SK-N-SH treated with all-trans-retinoic acid at 6 μM for 48 hours (cell line): ENCODE measurements at regions not wholly inside any gene's neighbourhood (a gene's known extent, or its start where the extent isn't known, plus 50 kb on each side); places are given as distances from the start of the nearest gene placed in this dataset.
"Not testable (repeated sequence)": the region's sequence is repeated elsewhere in the genome, so short reads cannot be mapped to it uniquely, and the experiment has no call there.

Source experiments
- ATAC-seq: fragments of 200-7000 bp; cut with Tn5 transposase; 3 replicates; pipeline ENCODE4 v1.9.1; 2020; ENCODE audit warnings: mild to moderate bottlenecking, moderate library complexity
- ARNTL ChIP-seq: fragments of 450-650 bp; formaldehyde crosslinking; IDR thresholded peaks from 2 replicates; pipeline ENCODE4 v1.5.0; 2020; ENCODE audit warnings: low read depth, mild to moderate bottlenecking, moderate library complexity, borderline replicate concordance
- BACH2 ChIP-seq: fragments of 250-450 bp; sonication (Bioruptor Pico); IDR thresholded peaks from 2 replicates; pipeline ENCODE4 v1.9.0; 2021; ENCODE audit warnings: mild to moderate bottlenecking, borderline replicate concordance
- OSR1 ChIP-seq: fragments of 250-450 bp; sonication (Bioruptor Pico); IDR thresholded peaks from 2 replicates; pipeline ENCODE4 v1.8.0; 2022; ENCODE audit warnings: moderate library complexity, mild to moderate bottlenecking, inconsistent platforms
- RARB ChIP-seq: fragments of 250-450 bp; sonication (Bioruptor Pico); IDR thresholded peaks from 2 replicates; pipeline ENCODE4 v1.8.0; 2021; ENCODE audit warnings: mild to moderate bottlenecking, moderate library complexity
- SNAI2 ChIP-seq: fragments of 250-450 bp; sonication (Bioruptor Pico); IDR thresholded peaks from 2 replicates; pipeline ENCODE4 v1.5.0; 2020; ENCODE audit warnings: mild to moderate bottlenecking, moderate library complexity
- TOX ChIP-seq: fragments of 250-450 bp; sonication (Bioruptor Pico); IDR thresholded peaks from 2 replicates; pipeline ENCODE4 v1.8.0; 2021; ENCODE audit warnings: mild to moderate bottlenecking, moderate library complexity, borderline replicate concordance
- ZFP3 ChIP-seq: fragments of 250-450 bp; sonication (Bioruptor Pico); IDR thresholded peaks from 2 replicates; pipeline ENCODE4 v1.5.0; 2020; ENCODE audit warnings: mild to moderate bottlenecking, moderate library complexity
- ZFP30 ChIP-seq: fragments of 450-650 bp; formaldehyde crosslinking; IDR thresholded peaks from 2 replicates; pipeline ENCODE4 v1.5.0; 2022; ENCODE audit warnings: mild to moderate bottlenecking, moderate library complexity
- ZNF565 ChIP-seq: fragments of 450-650 bp; formaldehyde crosslinking; conservative IDR thresholded peaks from 2 replicates; pipeline ENCODE4 v1.5.0; 2020; ENCODE audit warnings: low read depth, mild to moderate bottlenecking, moderate library complexity
- ZNF8 ChIP-seq: fragments of 450-650 bp; formaldehyde crosslinking; IDR thresholded peaks from 2 replicates; pipeline ENCODE4 v1.5.0; 2020; ENCODE audit warnings: mild to moderate bottlenecking, moderate library complexity
- TF ChIP-seq, protein P1 (sequence below): fragments of 250-450 bp; sonication (Bioruptor Pico); IDR thresholded peaks from 2 replicates; pipeline ENCODE4 v1.5.0; 2020; ENCODE audit warnings: mild to moderate bottlenecking, moderate library complexity
- TF ChIP-seq, protein P2 (sequence below): fragments of 250-450 bp; sonication (Bioruptor Pico); IDR thresholded peaks from 2 replicates; pipeline ENCODE4 v1.8.0; 2021; ENCODE audit warnings: low read depth, mild to moderate bottlenecking, moderate library complexity, borderline replicate concordance
- TF ChIP-seq, protein P3 (sequence below): fragments of 250-450 bp; sonication (Bioruptor Pico); IDR thresholded peaks from 2 replicates; pipeline ENCODE4 v1.5.1; 2020; ENCODE audit warnings: low read depth, mild to moderate bottlenecking, moderate library complexity

DNA sequence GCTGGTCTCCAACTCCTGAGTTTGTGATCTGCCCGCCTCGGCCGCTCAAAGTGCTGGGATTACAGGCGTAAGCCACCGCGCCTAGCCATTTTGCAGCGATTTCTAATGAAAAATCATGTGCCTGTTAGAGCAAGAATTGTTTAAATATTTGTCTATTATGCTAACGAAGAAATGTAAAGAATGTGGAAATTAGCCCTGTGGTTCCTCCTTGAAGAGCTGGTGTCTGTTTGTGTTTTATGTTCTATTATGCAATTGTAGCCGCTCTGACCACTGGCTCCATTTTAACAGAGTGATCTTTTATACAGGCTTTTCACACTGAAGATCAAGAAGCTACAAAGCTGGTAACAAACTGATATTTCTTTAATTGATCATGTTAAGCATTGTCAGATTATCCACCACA is 217.3 kb downstream of the USP22 start (continued):
- TF ChIP-seq, protein P1, sequence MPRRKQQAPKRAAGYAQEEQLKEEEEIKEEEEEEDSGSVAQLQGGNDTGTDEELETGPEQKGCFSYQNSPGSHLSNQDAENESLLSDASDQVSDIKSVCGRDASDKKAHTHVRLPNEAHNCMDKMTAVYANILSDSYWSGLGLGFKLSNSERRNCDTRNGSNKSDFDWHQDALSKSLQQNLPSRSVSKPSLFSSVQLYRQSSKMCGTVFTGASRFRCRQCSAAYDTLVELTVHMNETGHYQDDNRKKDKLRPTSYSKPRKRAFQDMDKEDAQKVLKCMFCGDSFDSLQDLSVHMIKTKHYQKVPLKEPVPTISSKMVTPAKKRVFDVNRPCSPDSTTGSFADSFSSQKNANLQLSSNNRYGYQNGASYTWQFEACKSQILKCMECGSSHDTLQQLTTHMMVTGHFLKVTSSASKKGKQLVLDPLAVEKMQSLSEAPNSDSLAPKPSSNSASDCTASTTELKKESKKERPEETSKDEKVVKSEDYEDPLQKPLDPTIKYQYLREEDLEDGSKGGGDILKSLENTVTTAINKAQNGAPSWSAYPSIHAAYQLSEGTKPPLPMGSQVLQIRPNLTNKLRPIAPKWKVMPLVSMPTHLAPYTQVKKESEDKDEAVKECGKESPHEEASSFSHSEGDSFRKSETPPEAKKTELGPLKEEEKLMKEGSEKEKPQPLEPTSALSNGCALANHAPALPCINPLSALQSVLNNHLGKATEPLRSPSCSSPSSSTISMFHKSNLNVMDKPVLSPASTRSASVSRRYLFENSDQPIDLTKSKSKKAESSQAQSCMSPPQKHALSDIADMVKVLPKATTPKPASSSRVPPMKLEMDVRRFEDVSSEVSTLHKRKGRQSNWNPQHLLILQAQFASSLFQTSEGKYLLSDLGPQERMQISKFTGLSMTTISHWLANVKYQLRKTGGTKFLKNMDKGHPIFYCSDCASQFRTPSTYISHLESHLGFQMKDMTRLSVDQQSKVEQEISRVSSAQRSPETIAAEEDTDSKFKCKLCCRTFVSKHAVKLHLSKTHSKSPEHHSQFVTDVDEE (CRISPR knock-in tag) = no peak
- TF ChIP-seq ZNF8 (CRISPR knock-in tag) (no peak), TOX (no peak)
- TF ChIP-seq, all 23 proteins: peak for 0

DNA sequence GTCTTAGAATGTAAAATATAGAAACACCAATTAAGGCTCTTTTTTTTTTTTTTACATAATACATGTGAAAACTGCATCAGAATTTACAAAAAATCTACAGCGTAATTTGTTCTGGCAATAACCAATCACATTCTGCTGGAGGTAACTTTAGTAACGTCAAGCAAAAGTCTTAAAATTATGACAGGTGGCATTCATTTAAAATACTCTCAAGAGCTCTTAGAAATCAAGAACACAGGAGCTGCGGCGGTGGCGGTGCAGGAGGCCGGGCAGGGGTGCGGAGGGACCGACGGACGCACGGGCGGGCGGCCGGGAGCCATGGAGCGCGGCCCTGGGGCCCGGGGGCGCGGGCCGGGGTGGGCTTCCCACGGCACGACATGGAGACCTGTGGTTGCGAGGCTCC is 202.4 kb downstream of the USP22 start:
- ATAC-seq = not testable (repeated sequence)

DNA sequence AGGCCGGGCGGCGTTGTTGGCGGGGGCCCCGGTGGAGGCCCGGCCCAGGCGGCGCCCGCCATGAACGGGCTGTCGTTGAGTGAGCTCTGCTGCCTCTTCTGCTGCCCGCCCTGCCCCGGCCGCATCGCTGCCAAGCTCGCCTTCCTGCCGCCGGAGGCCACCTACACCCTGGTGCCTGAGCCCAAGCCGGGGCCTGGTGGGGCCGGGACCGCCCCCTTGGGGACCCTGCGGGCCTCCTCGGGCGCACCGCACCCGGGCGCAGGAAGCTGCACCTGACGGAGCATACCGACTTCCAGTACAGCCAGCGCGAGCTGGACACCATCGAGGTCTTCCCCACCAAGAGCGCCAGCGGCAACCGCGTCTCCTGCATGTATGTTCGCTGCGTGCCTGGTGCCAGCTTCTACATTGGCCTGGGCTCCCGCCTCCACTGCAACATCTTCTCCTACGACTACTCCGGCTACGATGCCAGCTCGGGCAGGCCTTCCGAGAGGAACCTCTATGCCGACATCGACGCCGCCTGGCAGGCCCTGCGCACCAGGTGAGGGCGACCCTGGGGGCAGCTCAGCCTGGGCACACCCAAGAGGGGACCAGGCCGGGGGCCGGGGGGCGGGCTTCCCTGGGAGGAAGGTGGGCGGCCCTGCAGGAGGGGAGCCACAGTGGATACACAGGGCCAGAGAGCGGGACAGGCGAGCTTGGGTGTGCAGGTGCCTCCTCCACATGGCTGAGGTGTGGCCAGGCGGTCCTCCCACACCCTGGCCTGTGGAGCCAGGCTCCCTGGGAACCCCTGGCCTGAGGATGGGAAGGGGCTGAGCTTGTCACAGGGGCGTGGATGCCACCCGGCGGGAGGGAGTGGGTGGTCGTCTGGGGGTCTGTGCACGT is 201.6 kb downstream of the USP22 start:
- ATAC-seq = not testable (repeated sequence)

DNA sequence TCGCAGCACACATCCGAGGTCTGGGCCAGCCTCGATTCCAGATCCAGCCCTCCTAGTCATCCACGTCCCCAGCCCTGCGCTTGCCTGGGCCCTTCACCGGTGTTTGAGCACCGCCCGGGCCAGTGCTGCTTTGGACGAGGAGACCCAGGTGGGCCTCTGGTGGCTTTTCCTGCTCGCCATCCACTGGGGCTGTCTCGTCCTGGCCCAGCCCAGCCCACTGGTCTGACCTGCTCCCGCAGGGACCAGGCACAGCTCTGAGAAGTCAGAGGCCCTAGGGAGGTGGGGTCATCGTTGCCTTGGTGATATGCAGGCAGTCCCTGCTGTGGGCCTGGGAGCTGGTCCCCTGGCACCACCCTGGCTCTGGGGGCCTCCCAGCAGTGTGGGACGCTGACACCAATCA is 200.8 kb downstream of the USP22 start:
- not testable (repeated sequence) for ATAC-seq

DNA sequence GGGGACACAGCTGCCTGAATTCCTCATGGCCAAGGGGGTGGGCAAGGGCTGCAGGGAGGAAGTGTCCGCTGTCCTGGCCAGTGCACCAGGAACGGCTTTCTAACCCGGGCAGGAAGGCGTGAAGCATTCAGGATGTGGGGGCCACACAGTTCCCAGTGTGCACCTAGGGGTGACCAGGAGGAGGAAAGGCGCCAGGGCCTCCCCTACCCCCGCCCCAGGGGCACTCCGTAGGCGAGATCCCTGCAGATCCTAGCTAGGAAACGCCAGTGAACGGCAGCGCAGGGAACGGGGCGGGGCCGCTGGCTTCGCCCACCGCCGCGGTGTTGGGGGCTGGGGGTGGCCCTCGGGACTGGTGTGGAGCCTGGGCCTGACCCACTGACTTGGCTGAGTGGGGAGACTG is 199.6 kb downstream of the USP22 start:
- ATAC-seq = not testable (repeated sequence)

DNA sequence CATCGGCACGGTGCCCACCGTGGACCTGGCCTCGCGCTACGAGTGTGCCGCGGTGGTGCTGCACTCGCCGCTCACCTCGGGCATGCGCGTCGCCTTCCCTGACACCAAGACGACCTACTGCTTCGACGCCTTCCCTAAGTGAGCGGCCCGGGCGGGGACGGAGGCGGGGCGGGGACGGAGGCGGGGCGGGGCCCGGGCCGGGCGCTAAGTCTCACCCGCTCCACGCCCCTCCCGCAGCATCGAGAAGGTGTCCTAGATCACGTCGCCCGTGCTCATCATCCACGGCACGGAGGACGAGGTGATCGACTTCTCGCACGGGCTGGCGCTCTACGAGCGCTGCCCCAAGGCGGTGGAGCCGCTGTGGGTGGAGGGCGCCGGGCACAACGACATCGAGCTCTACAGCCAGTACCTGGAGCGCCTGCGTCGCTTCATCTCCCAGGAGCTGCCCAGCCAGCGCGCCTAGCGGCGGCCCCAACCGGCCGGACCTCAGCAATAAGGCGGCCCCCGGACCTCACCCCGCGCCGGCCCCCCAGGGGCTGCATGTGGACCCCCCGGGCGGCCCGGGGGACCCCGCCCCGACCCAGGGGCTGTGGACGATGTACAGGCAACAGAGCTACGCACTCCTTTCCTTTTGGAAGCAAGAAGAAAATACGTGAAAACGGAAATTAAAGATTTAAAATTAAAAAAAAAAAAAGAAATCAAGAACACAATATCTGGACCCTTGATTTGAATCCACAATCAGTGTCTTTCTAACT is 198.8 kb downstream of the USP22 start:
- peak; percentile 30; the same call in 1 of the 3 replicates for ATAC-seq

DNA sequence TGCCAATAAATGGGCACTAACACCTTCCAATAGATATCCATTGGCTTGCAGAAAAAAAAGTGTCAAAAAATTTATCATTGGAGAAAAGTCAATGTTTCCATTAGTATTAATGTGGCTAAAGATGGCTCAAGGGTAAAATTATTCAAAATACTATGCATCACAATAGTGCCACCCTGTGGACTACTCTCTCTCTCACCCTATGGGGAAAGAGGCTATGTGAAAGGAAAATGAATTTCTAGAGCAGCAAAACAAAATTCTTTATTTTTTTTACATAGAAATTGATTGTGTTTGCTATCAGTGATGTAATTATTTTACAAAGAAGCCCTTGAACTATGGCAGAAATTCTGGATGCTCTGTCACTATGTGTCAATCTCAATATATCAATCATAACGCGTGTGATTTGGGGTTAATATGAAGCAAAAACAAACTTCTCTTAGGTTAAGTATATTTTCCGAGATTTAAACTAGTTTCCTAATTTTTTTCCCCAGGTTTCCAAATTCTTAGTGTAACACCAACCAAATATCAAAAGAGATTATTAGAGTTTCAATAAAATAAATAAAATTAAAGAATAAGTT is 193.9 kb downstream of the USP22 start:
- ATAC-seq = peak; percentile 67; the same call in 2 of the 3 replicates

DNA sequence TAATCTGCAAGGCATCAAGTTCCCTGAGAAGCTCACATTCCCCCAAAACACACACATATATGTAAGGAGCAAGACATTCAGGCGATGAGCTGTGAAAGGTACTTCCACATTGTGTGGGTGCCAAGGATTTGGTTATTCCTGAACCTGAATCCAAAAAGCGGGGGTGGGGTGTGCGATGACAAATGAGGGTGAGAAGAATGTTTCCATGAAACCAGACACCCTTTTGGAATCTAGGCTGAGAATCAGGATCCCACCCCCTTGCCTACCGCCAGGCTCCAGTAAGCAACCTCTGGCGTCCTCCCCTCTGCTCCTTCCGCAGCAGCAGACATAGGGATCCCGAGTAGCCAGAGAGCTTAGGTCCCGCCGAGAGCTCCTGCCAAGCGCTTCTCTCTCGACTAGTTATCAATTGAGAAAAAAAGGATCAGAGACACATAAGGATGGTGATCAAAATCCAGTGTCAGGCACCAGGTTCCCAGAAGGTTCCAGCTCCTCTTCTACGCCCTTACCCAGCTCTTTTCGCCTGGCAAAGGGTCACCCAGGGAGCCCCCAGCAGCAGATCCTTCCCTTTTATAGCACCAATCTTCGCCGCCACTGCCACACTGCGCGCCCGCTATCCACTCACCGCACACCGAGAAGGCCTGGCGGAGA is 191.1 kb downstream of the USP22 start:
- peak; percentile 72 for ATAC-seq

DNA sequence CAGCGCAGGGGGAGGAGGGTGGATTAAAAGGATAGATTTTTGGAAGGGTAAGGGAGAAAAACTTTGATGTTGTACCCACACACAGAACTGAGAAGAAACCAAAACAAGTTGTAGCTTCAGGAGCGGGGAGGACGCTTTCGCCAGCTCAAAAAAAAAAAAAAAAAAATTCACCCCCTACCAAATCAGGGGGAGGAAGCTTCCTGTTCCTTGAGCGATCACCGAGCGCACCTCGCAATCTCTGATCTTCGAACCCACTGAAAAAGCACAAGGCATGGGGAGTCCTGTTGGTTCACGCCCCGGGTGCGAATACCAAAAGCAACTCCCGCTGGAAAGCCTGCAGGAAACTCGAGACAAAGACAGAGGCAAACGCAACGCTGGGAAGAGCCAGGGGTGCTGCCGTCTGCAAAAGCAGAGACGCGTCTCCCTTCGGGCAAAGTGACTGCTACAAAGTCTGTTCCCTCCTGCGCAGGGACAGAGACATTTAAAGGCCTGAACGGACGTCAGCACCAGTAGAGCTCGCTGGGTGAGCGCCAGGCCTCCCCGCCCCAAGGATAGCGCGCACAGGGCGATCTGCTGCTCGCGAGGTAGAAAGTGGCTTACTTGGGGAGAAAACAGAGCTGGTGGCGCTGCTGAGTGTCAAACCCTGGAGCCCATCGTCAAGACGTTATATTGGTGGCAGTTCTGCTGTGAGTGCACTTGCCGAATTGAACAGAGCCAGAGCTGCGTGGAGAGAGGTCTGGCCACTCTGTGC is 190.4 kb downstream of the USP22 start:
- TF ChIP-seq ZNF8 (CRISPR knock-in tag) = no peak
- no peak for TF ChIP-seq ZFP30
- no peak for TF ChIP-seq ZFP3 (CRISPR knock-in tag)
- no peak for TF ChIP-seq RARB
- no peak for TF ChIP-seq BACH2 (CRISPR knock-in tag)
- TF ChIP-seq OSR1 (CRISPR knock-in tag) = no peak
- TF ChIP-seq, protein P2, sequence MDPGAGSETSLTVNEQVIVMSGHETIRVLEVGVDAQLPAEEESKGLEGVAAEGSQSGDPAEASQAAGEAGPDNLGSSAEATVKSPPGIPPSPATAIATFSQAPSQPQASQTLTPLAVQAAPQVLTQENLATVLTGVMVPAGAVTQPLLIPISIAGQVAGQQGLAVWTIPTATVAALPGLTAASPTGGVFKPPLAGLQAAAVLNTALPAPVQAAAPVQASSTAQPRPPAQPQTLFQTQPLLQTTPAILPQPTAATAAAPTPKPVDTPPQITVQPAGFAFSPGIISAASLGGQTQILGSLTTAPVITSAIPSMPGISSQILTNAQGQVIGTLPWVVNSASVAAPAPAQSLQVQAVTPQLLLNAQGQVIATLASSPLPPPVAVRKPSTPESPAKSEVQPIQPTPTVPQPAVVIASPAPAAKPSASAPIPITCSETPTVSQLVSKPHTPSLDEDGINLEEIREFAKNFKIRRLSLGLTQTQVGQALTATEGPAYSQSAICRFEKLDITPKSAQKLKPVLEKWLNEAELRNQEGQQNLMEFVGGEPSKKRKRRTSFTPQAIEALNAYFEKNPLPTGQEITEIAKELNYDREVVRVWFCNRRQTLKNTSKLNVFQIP (CRISPR knock-in tag) = no peak
- no peak for TF ChIP-seq ARNTL (CRISPR knock-in tag)
- TF ChIP-seq TOX = no peak
- TF ChIP-seq, protein P3, sequence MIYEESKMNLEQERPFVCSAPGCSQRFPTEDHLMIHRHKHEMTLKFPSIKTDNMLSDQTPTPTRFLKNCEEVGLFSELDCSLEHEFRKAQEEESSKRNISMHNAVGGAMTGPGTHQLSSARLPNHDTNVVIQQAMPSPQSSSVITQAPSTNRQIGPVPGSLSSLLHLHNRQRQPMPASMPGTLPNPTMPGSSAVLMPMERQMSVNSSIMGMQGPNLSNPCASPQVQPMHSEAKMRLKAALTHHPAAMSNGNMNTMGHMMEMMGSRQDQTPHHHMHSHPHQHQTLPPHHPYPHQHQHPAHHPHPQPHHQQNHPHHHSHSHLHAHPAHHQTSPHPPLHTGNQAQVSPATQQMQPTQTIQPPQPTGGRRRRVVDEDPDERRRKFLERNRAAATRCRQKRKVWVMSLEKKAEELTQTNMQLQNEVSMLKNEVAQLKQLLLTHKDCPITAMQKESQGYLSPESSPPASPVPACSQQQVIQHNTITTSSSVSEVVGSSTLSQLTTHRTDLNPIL (CRISPR knock-in tag) = no peak
- TF ChIP-seq SNAI2 (CRISPR knock-in tag) = no peak
- TF ChIP-seq ZNF565 (CRISPR knock-in tag) = no peak
- peak; percentile 73 for ATAC-seq
